Stimulated activated memory B cell treated with anti-CD40 and anti-IgM and Interleukin-4, amounts not matched to agents 10 μg/mL and 1 μg/mL and 100 μg/mL, for 72 hours (primary cell): ENCODE measurements at regions not wholly inside any gene's neighbourhood (a gene's known extent, or its start where the extent isn't known, plus 50 kb on each side); places are given as distances from the start of the nearest gene placed in this dataset.
A peak's percentile ranks its signal among the peaks of the same experiment; 100 is the strongest.

Experiments used
- ATAC-seq: fragments of 150-1000 bp; cut with Tn5 transposase; 2 replicates; pipeline ENCODE4 v1.10.0; 2021
- H3K27ac Mint-ChIP-seq: one replicate; pipeline ENCODE4 v1.8.0; 2022; ENCODE audit warnings: mild to moderate bottlenecking, mixed read lengths
- H3K27me3 Mint-ChIP-seq: one replicate; pipeline ENCODE4 v1.8.0; 2022; ENCODE audit warnings: mixed read lengths
- H3K36me3 Mint-ChIP-seq: one replicate; pipeline ENCODE4 v1.8.0; 2022; ENCODE audit warnings: mixed read lengths
- H3K4me1 Mint-ChIP-seq: one replicate; pipeline ENCODE4 v1.8.0; 2022; ENCODE audit warnings: mixed read lengths
- H3K4me3 Mint-ChIP-seq: one replicate; pipeline ENCODE4 v1.8.0; 2022; ENCODE audit warnings: mild to moderate bottlenecking, moderate library complexity, mixed read lengths
- H3K9me3 Mint-ChIP-seq: one replicate; pipeline ENCODE4 v1.8.0; 2022; ENCODE audit warnings: mixed read lengths

- H3K27me3 Mint-ChIP-seq = peaks cover 8% of the 10 kb centered on the region
- no peak overlapping the region for H3K4me3 Mint-ChIP-seq
- no peak overlapping the region for H3K27ac Mint-ChIP-seq
- ATAC-seq = no peak
- H3K4me1 Mint-ChIP-seq = peaks cover 13% of the 10 kb centered on the region
- peaks cover 7% of the 10 kb centered on the region for H3K36me3 Mint-ChIP-seq
- H3K9me3 Mint-ChIP-seq = peaks cover 16% of the 10 kb centered on the region
Observed at GRCh38 chr11:69403556-69404215, 77.8 kb upstream of the LINC01488 start.

- Mint-ChIP-seq H3K9me3 (peaks cover 13% of the 10 kb centered on the region), H3K4me3 (no peak overlapping the region), H3K4me1 (peaks cover 18% of the 10 kb centered on the region), H3K27ac (no peak overlapping the region), H3K27me3 (peaks cover 24% of the 10 kb centered on the region), H3K36me3 (peaks cover 7% of the 10 kb centered on the region)
- no peak for ATAC-seq
Observed at GRCh38 chr11:69406060-69406459, 75.4 kb upstream of the LINC01488 start.

GRCh38 chr11:69409812-69410645, 71.4 kb upstream of the LINC01488 start:
- H3K4me3 Mint-ChIP-seq = no peak overlapping the region
- H3K9me3 Mint-ChIP-seq = peaks cover 9% of the 10 kb centered on the region
- peaks cover 5% of the 10 kb centered on the region for H3K4me1 Mint-ChIP-seq
- H3K36me3 Mint-ChIP-seq = peaks cover 5% of the 10 kb centered on the region
- H3K27ac Mint-ChIP-seq = no peak overlapping the region
- no peak for ATAC-seq
- peaks cover 39% of the 10 kb centered on the region for H3K27me3 Mint-ChIP-seq

- no peak for ATAC-seq
- H3K27me3 Mint-ChIP-seq = peaks cover 49% of the 10 kb centered on the region
- H3K27ac Mint-ChIP-seq = no peak overlapping the region
- peaks cover 5% of the 10 kb centered on the region for H3K36me3 Mint-ChIP-seq
- H3K4me3 Mint-ChIP-seq = no peak overlapping the region
- H3K9me3 Mint-ChIP-seq = peaks cover 5% of the 10 kb centered on the region
- peaks cover 5% of the 10 kb centered on the region for H3K4me1 Mint-ChIP-seq
Observed at GRCh38 chr11:69411257-69411924, 70.1 kb upstream of the LINC01488 start.

- H3K4me1 Mint-ChIP-seq = peaks cover 5% of the 10 kb centered on the region
- no peak for ATAC-seq
- peaks cover 46% of the 10 kb centered on the region for H3K27me3 Mint-ChIP-seq
- no peak overlapping the region for H3K4me3 Mint-ChIP-seq
- no peak overlapping the region for H3K27ac Mint-ChIP-seq
- H3K9me3 Mint-ChIP-seq = peaks cover 5% of the 10 kb centered on the region
- H3K36me3 Mint-ChIP-seq = peaks cover 5% of the 10 kb centered on the region
Observed at GRCh38 chr11:69413015-69413801, 68.3 kb upstream of the LINC01488 start.

GRCh38 chr11:69413993-69414392, 67.5 kb upstream of the LINC01488 start:
- Mint-ChIP-seq H3K27ac (no peak overlapping the region), H3K4me1 (peaks cover 5% of the 10 kb centered on the region), H3K9me3 (peaks cover 5% of the 10 kb centered on the region), H3K36me3 (peaks cover 5% of the 10 kb centered on the region), H3K27me3 (peaks cover 38% of the 10 kb centered on the region), H3K4me3 (no peak overlapping the region)
- no peak for ATAC-seq

- peaks cover 5% of the 10 kb centered on the region for H3K36me3 Mint-ChIP-seq
- no peak for ATAC-seq
Observed at GRCh38 chr11:69414773-69415187, 66.7 kb upstream of the LINC01488 start.

GRCh38 chr11:69415411-69416142, 65.9 kb upstream of the LINC01488 start:
- Mint-ChIP-seq H3K4me3 (no peak overlapping the region), H3K27ac (no peak overlapping the region), H3K4me1 (no peaks in the 10 kb centered on the region), H3K36me3 (peaks cover 5% of the 10 kb centered on the region), H3K27me3 (peaks cover 24% of the 10 kb centered on the region), H3K9me3 (peaks cover 5% of the 10 kb centered on the region)
- ATAC-seq = no peak

More at GRCh38 chr11:69414773-69415187, 66.7 kb upstream of the LINC01488 start:
- Mint-ChIP-seq H3K27me3 (peaks cover 30% of the 10 kb centered on the region), H3K4me1 (peaks cover 4% of the 10 kb centered on the region), H3K4me3 (no peak overlapping the region), H3K9me3 (peaks cover 5% of the 10 kb centered on the region), H3K27ac (no peak overlapping the region)

- peak; percentile 46 for ATAC-seq
- peaks cover 24% of the 10 kb centered on the region for H3K27me3 Mint-ChIP-seq
- H3K4me3 Mint-ChIP-seq = no peak overlapping the region
- no peak overlapping the region for H3K27ac Mint-ChIP-seq
- peaks cover 5% of the 10 kb centered on the region for H3K36me3 Mint-ChIP-seq
- H3K4me1 Mint-ChIP-seq = no peaks in the 10 kb centered on the region
- H3K9me3 Mint-ChIP-seq = peaks cover 5% of the 10 kb centered on the region
Observed at GRCh38 chr11:69416143-69416515, 65.3 kb upstream of the LINC01488 start.

- Mint-ChIP-seq H3K9me3 (peaks cover 5% of the 10 kb centered on the region), H3K27me3 (peaks cover 24% of the 10 kb centered on the region), H3K4me1 (no peaks in the 10 kb centered on the region), H3K36me3 (peaks cover 5% of the 10 kb centered on the region), H3K27ac (no peak overlapping the region), H3K4me3 (no peak overlapping the region)
- ATAC-seq = no peak
Observed at GRCh38 chr11:69416762-69417698, 64.4 kb upstream of the LINC01488 start.

- ATAC-seq = no peak
- no peak overlapping the region for H3K4me3 Mint-ChIP-seq
- H3K27ac Mint-ChIP-seq = no peak overlapping the region
- peaks cover 5% of the 10 kb centered on the region for H3K9me3 Mint-ChIP-seq
- no peaks in the 10 kb centered on the region for H3K4me1 Mint-ChIP-seq
- peaks cover 5% of the 10 kb centered on the region for H3K36me3 Mint-ChIP-seq
- H3K27me3 Mint-ChIP-seq = peaks cover 24% of the 10 kb centered on the region
Observed at GRCh38 chr11:69417699-69418085, 63.8 kb upstream of the LINC01488 start.

- H3K27ac Mint-ChIP-seq = no peak overlapping the region
- no peak overlapping the region for H3K4me3 Mint-ChIP-seq
- no peaks in the 10 kb centered on the region for H3K4me1 Mint-ChIP-seq
- ATAC-seq = no peak
- H3K36me3 Mint-ChIP-seq = peaks cover 5% of the 10 kb centered on the region
- H3K27me3 Mint-ChIP-seq = peaks cover 23% of the 10 kb centered on the region
- H3K9me3 Mint-ChIP-seq = peaks cover 5% of the 10 kb centered on the region
Observed at GRCh38 chr11:69418576-69419296, 62.7 kb upstream of the LINC01488 start.
